ENCODE measurements at regions not wholly inside any gene's neighbourhood (a gene's known extent, or its start where the extent isn't known, plus 50 kb on each side); places are given as distances from the start of the nearest gene placed in this dataset.

DNA sequence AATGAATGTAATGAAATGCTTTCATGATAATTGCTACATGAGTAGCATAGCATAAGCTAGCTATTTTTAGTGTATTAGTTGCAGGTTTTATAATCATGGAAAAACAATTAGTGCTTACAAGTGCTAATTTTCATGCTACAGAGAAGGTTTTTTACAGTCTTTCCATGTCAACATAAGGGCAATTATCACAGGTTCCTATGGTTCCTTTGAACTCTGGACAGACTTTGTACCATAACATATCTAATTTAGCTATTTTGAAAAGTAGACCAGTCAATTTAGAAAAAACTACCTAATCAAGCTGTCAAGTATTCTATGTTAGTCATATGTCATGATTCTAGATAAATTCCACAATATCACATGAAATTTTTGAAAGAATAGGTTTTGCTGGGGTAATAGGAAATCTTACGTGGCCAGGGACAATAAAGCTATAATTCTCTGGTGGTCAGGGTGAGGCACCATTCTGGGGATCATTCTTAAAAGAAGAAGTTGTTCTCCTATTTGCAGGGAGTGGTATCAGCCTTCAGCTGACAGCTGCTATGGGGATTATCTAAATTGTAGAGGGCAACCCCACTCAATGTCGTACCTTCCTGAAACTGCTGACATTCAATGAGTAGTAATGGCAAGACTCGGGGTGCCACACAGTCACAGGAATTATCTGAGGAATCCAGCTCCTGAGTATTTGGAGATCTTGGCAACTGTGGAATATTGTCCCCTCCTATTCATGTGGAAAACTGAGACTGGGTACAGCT lies 724.0 kb upstream of the LINC00305 start:
- TF ChIP-seq, protein P1, sequence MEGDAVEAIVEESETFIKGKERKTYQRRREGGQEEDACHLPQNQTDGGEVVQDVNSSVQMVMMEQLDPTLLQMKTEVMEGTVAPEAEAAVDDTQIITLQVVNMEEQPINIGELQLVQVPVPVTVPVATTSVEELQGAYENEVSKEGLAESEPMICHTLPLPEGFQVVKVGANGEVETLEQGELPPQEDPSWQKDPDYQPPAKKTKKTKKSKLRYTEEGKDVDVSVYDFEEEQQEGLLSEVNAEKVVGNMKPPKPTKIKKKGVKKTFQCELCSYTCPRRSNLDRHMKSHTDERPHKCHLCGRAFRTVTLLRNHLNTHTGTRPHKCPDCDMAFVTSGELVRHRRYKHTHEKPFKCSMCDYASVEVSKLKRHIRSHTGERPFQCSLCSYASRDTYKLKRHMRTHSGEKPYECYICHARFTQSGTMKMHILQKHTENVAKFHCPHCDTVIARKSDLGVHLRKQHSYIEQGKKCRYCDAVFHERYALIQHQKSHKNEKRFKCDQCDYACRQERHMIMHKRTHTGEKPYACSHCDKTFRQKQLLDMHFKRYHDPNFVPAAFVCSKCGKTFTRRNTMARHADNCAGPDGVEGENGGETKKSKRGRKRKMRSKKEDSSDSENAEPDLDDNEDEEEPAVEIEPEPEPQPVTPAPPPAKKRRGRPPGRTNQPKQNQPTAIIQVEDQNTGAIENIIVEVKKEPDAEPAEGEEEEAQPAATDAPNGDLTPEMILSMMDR (IDR thresholded peaks at IDR 0.05), result no peak
- no peak for TF ChIP-seq POLR2A (IDR thresholded peaks at IDR 0.05)
